ENCODE measurements at regions not wholly inside any gene's neighbourhood (a gene's known extent, or its start where the extent isn't known, plus 50 kb on each side); places are given as distances from the start of the nearest gene placed in this dataset.

DNA sequence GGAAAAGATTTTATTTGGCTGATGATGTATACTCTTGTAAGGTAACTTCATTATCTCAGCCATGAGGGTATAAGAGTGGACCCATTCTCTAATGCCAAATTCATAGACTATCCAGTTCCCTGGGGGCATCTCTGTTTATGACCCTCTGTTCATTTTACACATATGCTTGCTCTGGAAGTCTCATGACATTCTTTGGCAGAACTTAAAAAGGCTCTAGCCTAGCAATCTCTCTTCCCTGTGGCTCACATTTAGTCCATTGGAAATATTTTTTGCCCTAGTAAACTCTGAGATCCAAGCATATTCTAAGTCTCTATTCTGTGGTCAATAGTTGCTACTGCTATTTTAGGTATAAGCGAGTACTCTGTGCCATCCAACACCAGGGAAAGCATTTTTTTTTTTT, 1201.8 kb upstream of the ZEB2 start:
- CTCF ChIA-PET: no interaction called here

DNA sequence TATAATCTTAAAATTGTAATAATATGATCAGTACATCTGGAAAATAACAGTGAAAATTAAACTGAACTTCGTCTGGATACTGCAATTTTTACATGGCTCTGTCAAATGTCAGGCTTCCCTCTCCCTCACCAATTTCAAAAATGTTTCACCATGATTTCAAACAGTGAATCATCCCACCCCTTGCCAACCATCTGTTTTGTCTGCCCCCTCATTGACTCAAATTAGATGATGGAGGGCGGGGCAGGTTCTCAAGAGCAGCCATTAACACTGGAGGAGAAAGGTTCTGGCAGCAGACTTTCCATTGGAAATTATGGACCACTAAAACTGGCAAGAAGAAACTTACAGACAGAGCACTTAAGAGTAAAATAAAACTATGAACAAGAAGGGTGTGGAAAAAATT, 1195.7 kb upstream of the ZEB2 start:
- Histone ChIP-seq H3K79me2 (ENCODE audit: low read depth) (no peaks in the 10 kb centered on the region), H3K4me1 (replicated peaks; ENCODE audit: insufficient read depth) (no peaks in the 10 kb centered on the region), H3K9me3 (ENCODE audit: insufficient read depth, low read depth) (no peaks in the 10 kb centered on the region; the same call in 1 of the 2 replicates), H2AFZ (no peak overlapping the region), H3K9me2 (ENCODE audit: insufficient read depth) (no peaks in the 10 kb centered on the region; the same call in 1 of the 2 replicates), H3K27me3 (ENCODE audit: insufficient read depth, low read depth) (no peaks in the 10 kb centered on the region), H3K27ac (no peak overlapping the region), H3K36me3 (ENCODE audit: low read depth) (no peaks in the 10 kb centered on the region), H3K4me2 (no peak overlapping the region), H3F3A (ENCODE audit: insufficient read depth, low read depth) (no peaks in the 10 kb centered on the region), H3K4me3 (no peak overlapping the region), H4K20me1 (ENCODE audit: insufficient read depth) (no peaks in the 10 kb centered on the region)
- intact Hi-C loops (cut with micrococcal nuclease; ENCODE audit: unreplicated experiment): no loop called here
- BruUV-seq (replicated peaks): no TSS peak
- TF ChIP-seq EZH2 (IDR thresholded peaks at IDR 0.05; ENCODE audit: low read depth): no peak
- TF ChIP-seq, protein P1, sequence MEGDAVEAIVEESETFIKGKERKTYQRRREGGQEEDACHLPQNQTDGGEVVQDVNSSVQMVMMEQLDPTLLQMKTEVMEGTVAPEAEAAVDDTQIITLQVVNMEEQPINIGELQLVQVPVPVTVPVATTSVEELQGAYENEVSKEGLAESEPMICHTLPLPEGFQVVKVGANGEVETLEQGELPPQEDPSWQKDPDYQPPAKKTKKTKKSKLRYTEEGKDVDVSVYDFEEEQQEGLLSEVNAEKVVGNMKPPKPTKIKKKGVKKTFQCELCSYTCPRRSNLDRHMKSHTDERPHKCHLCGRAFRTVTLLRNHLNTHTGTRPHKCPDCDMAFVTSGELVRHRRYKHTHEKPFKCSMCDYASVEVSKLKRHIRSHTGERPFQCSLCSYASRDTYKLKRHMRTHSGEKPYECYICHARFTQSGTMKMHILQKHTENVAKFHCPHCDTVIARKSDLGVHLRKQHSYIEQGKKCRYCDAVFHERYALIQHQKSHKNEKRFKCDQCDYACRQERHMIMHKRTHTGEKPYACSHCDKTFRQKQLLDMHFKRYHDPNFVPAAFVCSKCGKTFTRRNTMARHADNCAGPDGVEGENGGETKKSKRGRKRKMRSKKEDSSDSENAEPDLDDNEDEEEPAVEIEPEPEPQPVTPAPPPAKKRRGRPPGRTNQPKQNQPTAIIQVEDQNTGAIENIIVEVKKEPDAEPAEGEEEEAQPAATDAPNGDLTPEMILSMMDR (conservative IDR thresholded peaks at IDR 0.05): no peak
- no peak for DNase-seq
- ChIA-PET CTCF (no interaction called here), POLR2A (ENCODE audit: unreplicated experiment) (no interaction called here)

More for the DNA sequence above, 1201.8 kb upstream of the ZEB2 start:
- Histone ChIP-seq H3K36me3 (ENCODE audit: low read depth) (no peaks in the 10 kb centered on the region), H4K20me1 (ENCODE audit: insufficient read depth) (no peaks in the 10 kb centered on the region), H3K9me3 (ENCODE audit: insufficient read depth, low read depth) (no peaks in the 10 kb centered on the region; the same call in 1 of the 2 replicates), H3K4me1 (replicated peaks; ENCODE audit: insufficient read depth) (no peaks in the 10 kb centered on the region), H3K79me2 (ENCODE audit: low read depth) (no peaks in the 10 kb centered on the region), H3K27me3 (ENCODE audit: insufficient read depth, low read depth) (no peaks in the 10 kb centered on the region), H3K4me3 (no peak overlapping the region), H3K9me2 (ENCODE audit: insufficient read depth) (no peaks in the 10 kb centered on the region), H2AFZ (no peak overlapping the region), H3K27ac (no peak overlapping the region), H3K4me2 (no peak overlapping the region), H3F3A (ENCODE audit: insufficient read depth, low read depth) (no peaks in the 10 kb centered on the region)
- intact Hi-C loops (cut with micrococcal nuclease; ENCODE audit: unreplicated experiment): no loop called here
- TF ChIP-seq EZH2 (IDR thresholded peaks at IDR 0.05; ENCODE audit: low read depth): no peak
- TF ChIP-seq, protein P1 (conservative IDR thresholded peaks at IDR 0.05): no peak
- no TSS peak for BruUV-seq (replicated peaks)
- POLR2A ChIA-PET (ENCODE audit: unreplicated experiment): no interaction called here
- no peak for DNase-seq

DNA sequence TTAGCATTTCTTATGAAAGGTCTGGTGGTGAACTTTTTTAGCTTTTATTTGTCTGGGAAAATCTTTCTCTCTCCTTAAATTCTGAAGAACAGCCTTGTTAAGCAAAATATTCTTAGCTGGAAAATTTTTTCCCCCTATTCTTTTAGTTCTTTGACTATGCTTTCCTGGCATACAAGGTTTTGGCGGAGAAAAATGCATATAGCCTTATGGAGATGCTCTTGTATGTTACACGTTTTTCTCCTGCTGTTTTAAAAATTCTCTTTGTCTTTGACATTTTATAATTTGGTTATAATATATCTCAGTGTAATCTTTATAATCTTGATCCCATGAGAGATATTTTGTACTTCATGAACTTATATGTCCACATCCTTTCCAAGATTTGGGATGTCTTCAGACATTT, 1190.4 kb upstream of the ZEB2 start:
- CTCF ChIA-PET: no interaction called here
- no peak for TF ChIP-seq EZH2 (IDR thresholded peaks at IDR 0.05; ENCODE audit: low read depth)
- TF ChIP-seq, protein P1 (conservative IDR thresholded peaks at IDR 0.05): no peak
- no peak overlapping the region for H3K4me2 ChIP-seq

More for the DNA sequence above, 1190.4 kb upstream of the ZEB2 start:
- BruUV-seq (replicated peaks): no TSS peak
- intact Hi-C loops (cut with micrococcal nuclease; ENCODE audit: unreplicated experiment): no loop called here
- Histone ChIP-seq H3K9me2 (ENCODE audit: insufficient read depth) (no peaks in the 10 kb centered on the region; the same call in 1 of the 2 replicates), H3K4me3 (no peak overlapping the region), H3K9me3 (ENCODE audit: insufficient read depth, low read depth) (no peaks in the 10 kb centered on the region; the same call in 1 of the 2 replicates), H2AFZ (no peak overlapping the region), H3K36me3 (ENCODE audit: low read depth) (no peaks in the 10 kb centered on the region), H4K20me1 (ENCODE audit: insufficient read depth) (no peaks in the 10 kb centered on the region), H3K4me1 (replicated peaks; ENCODE audit: insufficient read depth) (no peaks in the 10 kb centered on the region), H3K27me3 (ENCODE audit: insufficient read depth, low read depth) (no peaks in the 10 kb centered on the region), H3K79me2 (ENCODE audit: low read depth) (no peaks in the 10 kb centered on the region), H3F3A (ENCODE audit: insufficient read depth, low read depth) (no peaks in the 10 kb centered on the region), H3K27ac (no peak overlapping the region)
- no peak for DNase-seq
- POLR2A ChIA-PET (ENCODE audit: unreplicated experiment): no interaction called here
